ENCODE measurements at regions not wholly inside any gene's neighbourhood (a gene's known extent, or its start where the extent isn't known, plus 50 kb on each side); places are given as distances from the start of the nearest gene placed in this dataset.

DNA sequence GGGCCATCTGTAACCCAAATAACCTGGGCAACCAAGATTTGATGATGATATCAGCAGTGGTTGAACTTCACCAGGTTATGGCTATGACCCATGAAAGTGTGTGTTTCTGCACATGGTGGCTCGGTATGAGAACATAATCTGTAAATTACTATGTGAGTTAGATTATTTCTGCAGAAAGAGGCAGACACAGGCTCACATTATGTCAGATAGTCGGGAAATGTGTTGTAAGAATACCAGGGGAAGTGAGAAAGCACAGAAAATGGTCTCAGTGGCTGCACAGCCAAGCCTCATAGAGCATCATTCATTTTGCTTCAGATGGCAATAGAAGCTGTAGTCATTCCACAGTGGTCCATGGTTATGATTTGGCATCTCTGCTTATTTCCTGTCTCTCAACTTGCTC lies 63.0 kb upstream of the RBPJ start:
- TF ChIP-seq KDM1A (IDR thresholded peaks at IDR 0.05; ENCODE audit: low read depth): no peak
- TF ChIP-seq, protein P1, sequence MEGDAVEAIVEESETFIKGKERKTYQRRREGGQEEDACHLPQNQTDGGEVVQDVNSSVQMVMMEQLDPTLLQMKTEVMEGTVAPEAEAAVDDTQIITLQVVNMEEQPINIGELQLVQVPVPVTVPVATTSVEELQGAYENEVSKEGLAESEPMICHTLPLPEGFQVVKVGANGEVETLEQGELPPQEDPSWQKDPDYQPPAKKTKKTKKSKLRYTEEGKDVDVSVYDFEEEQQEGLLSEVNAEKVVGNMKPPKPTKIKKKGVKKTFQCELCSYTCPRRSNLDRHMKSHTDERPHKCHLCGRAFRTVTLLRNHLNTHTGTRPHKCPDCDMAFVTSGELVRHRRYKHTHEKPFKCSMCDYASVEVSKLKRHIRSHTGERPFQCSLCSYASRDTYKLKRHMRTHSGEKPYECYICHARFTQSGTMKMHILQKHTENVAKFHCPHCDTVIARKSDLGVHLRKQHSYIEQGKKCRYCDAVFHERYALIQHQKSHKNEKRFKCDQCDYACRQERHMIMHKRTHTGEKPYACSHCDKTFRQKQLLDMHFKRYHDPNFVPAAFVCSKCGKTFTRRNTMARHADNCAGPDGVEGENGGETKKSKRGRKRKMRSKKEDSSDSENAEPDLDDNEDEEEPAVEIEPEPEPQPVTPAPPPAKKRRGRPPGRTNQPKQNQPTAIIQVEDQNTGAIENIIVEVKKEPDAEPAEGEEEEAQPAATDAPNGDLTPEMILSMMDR (IDR thresholded peaks at IDR 0.05): no peak
- no peak for TF ChIP-seq POLR2A (IDR thresholded peaks at IDR 0.05; ENCODE audit: low read length)
- TF ChIP-seq HES2 (IDR thresholded peaks at IDR 0.05): no peak
- TF ChIP-seq RAD21 (conservative IDR thresholded peaks at IDR 0.05 in 1 of 2, IDR thresholded peaks at IDR 0.05 in 1 of 2): no peak
- TF ChIP-seq ESRRA (IDR thresholded peaks at IDR 0.05; ENCODE audit: borderline replicate concordance, low read length): no peak
- TF ChIP-seq PHF8 (IDR thresholded peaks at IDR 0.05; ENCODE audit: borderline replicate concordance, low read depth): no peak
- TF ChIP-seq HDAC2 (IDR thresholded peaks at IDR 0.05): no peak
- no peak for TF ChIP-seq MAFK (IDR thresholded peaks at IDR 0.05; ENCODE audit: partially characterized antibody)
- TF ChIP-seq ELK1 (IDR thresholded peaks at IDR 0.05; ENCODE audit: low read depth, low read length): no peak
- no peak for TF ChIP-seq RNF2 (IDR thresholded peaks at IDR 0.05; ENCODE audit: borderline replicate concordance, low read depth)
- no peak for TF ChIP-seq EP300 (IDR thresholded peaks at IDR 0.05)
- no peak for TF ChIP-seq POLR2AphosphoS2 (conservative IDR thresholded peaks at IDR 0.05; ENCODE audit: low read length)
- TF ChIP-seq, protein P2, sequence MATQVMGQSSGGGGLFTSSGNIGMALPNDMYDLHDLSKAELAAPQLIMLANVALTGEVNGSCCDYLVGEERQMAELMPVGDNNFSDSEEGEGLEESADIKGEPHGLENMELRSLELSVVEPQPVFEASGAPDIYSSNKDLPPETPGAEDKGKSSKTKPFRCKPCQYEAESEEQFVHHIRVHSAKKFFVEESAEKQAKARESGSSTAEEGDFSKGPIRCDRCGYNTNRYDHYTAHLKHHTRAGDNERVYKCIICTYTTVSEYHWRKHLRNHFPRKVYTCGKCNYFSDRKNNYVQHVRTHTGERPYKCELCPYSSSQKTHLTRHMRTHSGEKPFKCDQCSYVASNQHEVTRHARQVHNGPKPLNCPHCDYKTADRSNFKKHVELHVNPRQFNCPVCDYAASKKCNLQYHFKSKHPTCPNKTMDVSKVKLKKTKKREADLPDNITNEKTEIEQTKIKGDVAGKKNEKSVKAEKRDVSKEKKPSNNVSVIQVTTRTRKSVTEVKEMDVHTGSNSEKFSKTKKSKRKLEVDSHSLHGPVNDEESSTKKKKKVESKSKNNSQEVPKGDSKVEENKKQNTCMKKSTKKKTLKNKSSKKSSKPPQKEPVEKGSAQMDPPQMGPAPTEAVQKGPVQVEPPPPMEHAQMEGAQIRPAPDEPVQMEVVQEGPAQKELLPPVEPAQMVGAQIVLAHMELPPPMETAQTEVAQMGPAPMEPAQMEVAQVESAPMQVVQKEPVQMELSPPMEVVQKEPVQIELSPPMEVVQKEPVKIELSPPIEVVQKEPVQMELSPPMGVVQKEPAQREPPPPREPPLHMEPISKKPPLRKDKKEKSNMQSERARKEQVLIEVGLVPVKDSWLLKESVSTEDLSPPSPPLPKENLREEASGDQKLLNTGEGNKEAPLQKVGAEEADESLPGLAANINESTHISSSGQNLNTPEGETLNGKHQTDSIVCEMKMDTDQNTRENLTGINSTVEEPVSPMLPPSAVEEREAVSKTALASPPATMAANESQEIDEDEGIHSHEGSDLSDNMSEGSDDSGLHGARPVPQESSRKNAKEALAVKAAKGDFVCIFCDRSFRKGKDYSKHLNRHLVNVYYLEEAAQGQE (IDR thresholded peaks at IDR 0.05): no peak
